ENCODE measurements at regions not wholly inside any gene's neighbourhood (a gene's known extent, or its start where the extent isn't known, plus 50 kb on each side); places are given as distances from the start of the nearest gene placed in this dataset.
A peak's percentile ranks its signal among the peaks of the same experiment; 100 is the strongest.

DNA sequence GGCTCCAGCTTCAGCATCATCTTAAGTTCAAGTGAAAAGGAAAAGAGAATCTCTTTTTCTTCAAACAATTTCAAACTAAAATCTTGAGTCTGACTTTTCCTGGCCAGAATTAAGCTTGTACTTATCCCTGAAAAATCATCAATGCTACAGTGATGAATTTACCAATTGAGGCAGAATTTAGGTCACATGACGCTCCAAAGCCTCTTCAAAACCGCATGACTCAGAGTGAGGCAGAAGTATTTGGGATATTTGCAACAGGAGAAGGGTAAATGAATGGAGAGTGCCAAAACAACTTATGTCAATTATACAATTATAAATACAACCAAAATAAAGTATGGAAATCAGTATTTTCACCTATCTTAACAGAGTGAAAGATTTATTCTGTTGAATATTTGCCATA lies 515.5 kb downstream of the COL12A1 start:
- DNase-seq, result no peak

DNA sequence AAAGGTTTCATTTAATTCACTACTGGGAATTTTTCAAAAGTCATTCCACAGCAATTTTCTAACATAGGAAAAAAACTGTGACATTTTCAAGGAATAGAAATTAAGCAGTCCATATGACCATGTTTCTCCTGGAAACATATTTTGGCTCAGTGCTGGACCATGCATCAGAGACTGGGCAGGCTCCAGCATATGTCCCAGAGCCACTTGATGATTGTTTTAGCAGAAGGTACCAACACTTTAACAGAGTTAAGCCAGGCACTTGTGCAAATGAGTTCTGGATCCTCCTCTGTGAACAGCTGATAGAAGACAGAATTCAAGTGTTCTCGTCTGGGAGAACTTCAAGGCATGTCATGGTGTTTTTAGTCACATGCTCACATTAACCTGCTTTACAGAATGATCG lies 516.3 kb downstream of the COL12A1 start:
- no peak for DNase-seq

DNA sequence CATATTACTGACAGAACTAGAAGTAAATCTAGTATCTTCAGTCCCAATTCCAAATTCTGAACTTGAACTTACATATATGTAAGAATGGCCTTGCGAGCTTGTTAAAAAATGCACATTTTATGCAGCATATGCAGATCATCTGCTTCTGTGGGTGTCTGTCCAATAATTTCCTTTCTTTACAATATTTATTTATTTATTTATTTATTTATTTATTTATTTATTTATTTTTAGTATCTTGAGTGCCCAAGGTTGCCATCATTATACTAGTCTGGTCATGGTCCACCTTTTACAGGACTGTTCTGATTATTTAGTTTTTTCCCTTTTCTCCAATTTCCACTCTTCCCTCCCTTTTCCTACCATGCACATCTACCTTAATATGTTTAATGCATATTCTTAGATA lies 528.4 kb downstream of the COL12A1 start:
- DNase-seq, result no peak

DNA sequence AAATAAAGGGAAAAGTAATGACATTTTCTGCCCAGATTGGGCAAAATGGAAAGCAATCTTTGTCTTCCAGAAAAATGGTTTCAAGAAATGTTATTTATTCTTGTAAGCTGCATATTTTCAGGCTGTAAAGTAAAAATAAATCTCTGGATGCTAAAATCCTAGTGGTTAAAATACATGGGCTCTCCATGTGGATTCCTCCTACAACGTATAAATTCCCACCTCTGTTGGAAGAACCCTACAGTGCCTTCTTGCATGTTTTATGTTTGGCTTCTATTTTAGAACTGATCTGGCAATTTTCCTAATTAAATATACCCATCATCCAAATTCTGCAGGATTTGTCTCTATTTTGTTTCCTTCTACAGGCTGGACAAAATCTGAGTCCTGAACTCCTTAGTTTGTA lies 528.9 kb downstream of the COL12A1 start:
- no peak for DNase-seq

DNA sequence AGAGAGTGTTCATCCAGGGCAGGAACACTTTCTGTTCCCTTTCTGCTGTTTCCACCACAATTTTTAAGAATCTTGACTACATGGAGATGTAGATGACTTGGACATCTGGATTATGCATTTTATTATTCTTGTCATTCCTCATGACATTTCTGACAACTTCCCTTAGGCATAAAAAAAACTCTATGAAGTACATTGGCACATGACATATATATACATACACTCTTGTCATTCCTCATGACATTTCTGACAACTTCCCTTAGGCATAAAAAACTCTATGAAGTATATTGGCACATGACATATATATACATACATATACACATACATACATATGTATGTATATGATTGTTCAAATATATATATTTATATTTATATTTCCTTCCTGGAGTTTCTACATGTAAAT lies 531.5 kb downstream of the COL12A1 start:
- DNase-seq, result no peak

DNA sequence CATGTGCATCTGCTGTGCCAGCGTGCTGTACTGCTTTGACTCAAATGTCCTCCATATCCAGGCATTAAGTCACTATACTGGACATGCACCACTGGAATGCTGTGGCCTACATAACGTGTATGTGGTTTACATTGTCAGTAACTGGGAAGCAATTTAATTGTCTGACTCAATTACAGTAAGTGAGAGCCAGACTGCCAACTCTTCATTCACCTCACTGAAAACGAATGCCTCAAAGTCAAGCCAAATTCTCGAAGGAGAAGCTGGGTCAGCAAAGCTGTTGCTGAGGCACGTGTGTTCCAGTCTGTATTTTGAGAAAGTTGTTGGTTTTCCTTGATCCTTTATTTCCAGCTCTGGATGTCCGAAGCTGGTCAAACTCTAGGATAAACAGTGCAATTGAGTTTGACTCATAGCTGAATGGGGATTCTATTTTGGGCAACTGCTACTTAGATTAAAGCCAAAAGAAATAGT lies 534.3 kb downstream of the COL12A1 start:
- DNase-seq, result no peak

DNA sequence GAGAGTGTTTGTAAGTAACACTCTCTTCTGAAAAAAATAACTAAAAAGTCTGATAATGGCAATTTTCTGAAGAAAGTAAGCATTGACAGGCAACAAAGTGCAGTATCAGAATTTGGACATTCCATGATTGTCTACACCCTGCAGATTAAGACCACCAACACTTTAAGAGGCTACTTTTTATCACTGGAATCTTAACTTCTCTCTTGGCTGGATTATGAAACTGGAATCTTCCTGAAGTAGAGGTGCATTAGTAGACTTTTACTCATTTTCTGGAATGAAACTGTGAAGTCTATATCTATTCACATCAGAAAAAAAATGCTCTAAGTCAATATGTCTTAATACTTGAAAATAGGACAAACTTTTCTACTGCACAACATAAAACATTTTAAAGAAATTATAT lies 547.5 kb downstream of the COL12A1 start:
- DNase-seq, result no peak

DNA sequence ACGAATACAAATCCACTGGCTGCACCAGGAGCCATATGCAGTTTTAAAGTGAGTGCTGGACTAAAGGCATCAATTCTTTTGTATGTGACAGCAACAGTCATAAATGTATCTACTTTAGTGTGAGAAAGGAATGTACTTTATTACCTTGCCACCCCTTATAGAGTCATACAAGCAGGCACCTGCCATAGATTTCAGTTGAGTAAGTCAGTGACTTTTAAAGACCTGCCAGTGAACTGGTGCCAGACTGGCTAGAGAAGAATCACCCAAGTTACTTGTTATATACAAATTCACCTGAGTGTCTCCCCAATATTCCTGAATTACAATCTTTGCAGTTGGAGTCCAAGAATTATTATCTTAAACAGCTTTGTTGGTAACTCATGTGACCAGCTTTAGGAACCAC lies 547.9 kb downstream of the COL12A1 start:
- DNase-seq, result no peak

DNA sequence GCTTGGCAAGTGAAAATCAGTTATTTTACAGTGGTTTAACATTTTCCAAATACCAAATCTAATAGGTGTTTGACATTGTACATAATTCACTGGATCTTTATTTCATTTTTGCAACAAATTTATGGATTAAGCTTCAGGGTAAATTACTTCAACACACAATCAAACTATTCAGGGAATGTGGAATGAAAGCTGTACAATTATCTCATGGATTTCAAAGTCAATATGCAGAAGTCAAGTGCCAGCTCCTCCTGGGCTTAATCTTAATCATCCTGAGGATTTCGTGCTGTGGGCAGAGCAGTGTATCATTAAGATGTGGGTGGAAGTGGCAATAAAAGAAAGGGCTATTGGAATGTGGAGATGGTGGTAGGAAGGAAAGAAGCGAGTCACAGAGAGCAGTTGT lies 548.8 kb downstream of the COL12A1 start:
- DNase-seq, result no peak

DNA sequence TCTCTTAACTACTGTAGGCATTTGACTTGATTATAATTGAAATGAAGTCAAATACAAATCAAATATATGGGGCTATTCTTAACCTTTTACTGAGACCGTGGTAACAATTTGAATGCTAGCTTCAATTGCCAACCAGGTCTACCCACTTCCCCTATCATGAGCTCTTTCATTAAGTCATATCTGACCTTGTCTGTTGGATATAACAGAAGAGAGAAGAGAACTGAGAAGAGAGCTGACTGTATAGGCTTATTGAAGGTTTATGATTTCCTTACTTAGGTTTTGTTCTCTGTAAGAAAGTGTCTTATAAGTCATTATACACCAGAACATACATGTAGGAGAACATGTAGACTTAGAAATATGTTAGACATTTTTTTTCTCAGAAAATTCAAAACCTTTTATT lies 549.4 kb downstream of the COL12A1 start:
- no peak for DNase-seq

DNA sequence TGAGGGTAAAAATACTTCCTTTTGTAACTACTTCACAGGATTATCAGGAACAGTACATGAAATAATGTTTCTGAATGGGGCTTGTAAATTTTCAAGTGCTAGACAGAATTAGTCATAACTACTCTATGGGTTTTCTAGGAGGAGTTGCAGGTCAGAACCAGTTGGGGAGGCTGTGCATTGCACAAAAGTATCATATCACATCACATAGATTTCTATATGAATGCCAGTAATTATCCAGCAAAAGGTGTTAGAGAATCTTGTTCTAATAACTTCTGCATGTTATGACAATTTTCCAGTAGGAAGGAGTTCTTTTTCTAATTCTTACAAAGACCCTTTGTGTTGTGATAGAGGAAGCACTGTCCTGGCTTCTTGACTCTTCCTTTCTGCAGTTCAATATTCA lies 551.6 kb downstream of the COL12A1 start:
- no peak for DNase-seq

DNA sequence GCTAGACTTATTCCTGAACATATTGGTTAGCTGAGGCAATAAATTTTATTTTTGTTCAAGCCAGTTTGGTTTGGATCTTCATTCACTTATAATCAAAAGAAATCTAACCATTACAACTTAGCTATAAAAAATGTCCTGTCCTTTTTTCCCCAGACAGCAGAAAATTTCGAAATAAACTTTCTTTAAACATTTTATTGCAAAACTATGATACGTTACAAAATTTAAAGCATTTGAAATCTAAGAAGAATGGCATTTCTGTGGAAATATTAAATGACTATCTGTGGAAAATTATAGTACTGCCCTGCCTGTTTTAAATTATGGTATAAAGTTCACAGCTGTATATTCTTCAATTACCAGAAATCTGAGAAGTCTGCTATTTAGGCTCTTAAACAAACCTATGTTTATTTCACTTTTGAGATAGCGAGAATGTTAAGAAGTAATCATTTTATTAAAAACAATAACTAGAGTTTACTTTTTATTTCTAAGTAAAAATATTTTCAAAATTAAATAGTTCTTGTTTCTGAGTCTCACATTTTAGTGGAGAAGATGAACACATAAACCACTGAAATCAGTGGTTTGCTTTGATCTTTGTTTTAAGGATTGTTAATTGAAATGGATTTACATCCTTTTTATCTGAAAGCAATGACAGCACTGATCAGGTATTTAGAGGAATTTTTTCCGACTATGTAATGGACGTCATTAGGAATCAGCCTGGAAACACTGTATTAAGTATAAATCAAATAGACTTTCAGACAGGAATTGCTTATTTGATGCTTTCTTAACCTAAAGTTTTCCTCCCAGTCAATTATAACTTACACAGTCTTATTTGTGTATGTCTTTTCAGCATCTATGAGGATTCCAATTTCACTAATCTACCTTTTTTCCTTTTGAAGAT lies 553.7 kb downstream of the COL12A1 start:
- DNase-seq, result no peak

DNA sequence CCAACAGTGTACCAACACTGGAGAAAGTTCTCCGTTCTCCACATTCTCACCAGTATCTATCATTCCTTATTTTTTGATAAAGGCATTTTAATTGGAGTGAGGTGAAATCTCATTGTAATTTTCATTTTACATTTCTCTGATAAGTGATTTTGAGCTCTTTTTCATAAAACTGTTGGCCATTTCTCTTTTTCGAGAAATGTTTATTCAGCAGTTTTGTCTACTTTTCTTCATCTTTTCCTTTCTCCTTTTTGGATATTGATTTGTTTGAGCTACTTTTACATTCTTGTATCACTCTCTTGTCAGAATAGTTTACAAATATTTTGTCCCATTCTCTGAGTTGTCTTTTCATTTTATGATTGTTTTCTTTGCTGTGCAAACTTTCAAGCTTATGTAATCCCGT lies 555.2 kb downstream of the COL12A1 start:
- no peak for DNase-seq

DNA sequence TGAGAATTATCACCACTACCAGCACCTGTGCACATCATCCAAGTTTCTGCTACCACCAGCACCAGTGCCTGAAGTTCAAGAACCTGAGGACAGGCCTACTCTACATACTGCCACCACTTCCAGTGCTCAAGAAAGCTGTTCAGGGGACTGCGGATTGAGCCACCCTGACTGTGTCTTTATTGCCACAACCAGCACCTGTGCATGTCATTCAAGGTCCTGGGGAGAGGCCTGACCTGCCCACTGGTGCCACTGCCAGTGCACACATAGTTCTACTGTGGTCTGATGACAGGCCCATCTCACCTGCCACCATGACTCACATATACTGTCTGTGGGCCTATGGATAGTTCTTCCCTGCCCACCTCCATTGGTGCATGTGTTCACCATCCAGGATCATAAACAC lies 559.4 kb downstream of the COL12A1 start:
- no peak for DNase-seq

DNA sequence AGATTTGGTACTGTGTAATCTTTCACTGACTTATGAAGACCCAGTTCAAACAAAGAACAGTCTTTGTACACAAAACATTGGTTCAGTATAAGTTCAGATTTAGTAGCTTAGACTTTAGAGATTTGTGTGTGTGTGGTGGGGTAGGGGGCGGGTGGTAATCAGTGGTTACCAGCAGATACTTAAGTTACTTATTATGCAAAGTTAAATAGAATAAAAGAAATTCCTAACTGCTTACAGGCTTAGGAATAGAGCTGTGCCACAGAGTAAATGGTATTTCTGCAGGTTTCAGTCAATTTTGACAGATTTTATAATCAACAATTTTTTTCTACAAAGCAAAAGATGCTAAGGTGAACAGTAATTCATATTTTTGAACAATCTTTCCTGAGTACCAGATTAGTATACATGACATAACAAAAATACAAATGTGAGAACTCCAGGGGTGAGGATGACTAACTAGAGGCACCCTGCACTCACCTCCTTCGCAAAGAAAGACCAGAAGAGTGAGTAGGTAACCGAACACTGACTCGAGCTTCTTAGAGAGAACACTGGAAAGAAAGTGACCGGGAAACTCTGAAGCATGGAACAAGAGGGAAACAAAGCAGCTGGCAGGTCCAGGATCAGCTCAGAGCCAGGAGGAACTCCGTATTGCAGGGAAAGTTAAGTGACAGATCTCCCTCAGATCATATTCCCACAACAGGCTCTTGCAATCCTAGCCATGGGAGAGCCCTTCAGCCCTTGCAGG lies 560.6 kb downstream of the COL12A1 start:
- no peak for DNase-seq

DNA sequence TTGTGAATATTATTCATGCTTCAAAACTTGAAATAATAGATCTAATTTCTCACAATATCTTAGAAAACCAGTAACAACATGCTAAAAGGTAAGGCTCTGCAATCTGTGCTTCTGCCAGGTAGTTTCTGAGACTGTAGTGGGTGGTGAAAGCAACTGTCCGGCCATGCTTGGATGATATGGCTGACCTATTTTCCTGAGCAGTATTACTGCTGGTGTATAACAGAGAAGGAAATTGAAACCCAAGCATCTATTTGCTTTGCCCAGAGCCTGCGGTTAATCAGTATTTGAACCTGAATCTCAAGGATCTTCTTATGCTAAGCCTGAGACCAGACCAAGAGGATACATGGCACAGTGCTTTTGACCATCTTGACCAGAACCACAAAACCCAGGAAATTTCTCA lies 563.8 kb downstream of the COL12A1 start:
- no peak for DNase-seq

DNA sequence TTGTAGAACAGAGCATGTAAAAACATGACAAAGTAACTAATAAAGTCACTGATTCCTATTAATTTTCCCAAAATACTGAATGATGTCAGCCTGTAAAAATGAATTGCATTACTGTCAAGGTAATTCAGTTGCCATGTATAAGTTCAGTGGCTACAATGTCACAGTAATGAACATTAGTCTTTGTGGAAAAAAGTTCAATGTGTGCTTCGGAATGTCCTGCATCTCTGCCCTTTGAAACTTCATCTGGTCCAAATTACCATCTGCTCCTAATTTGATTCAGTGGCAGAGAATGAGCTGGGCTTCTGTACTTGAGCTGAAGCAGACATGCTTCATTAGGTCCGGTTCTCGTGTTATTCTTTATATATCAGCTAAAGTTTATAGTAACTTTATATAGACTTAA lies 567.4 kb downstream of the COL12A1 start:
- DNase-seq, result no peak

DNA sequence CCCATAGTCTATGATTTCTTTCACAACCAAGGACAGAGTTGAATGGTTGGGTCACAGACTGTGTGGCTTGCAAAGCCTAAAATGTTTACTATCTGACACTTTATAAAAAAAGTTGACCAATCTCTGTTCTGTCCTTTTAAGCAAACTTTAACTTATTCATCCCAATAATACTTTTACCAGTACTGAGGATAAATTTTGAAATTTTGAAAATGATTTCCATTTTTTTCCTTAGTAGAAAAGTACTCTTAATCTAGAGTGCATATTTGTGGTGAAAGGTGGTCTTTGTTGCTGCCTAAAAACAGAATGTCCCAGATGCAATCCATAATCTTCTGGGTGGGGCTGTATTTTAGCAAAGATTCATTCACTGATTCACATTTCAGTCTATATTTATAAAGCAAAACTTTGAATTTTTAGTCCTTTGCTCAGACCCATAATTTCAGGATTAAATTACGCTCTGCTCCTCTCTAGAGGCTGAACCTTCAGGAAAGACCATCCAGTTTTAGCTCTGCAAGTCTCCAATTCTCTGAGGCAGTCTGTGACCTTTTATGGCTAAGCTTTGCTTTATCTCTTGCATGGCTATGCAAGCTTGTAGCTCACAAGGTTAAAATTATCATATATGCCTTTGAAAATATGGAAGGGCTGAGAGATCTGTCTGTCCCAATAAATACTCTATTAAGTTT lies 573.5 kb downstream of the COL12A1 start:
- no peak for DNase-seq

DNA sequence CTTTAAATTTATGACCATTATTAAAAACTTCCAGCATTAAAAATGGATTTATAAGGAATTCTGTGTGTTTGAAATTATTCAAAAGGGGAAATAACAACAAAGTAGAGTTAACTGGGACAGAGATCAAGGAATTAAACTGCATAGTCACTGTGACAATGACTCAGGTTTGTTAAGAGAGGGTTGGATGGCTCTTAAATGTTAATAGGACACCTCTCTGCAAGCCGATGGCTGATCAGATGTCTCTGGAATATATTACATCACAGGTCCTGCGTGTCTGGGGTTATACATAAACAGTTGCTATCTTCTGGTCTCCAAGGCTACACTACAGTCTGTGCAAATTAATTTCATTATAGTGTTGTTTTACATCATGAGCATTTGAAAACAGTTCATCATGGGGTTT lies 574.3 kb downstream of the COL12A1 start:
- peak; percentile 5 for DNase-seq

DNA sequence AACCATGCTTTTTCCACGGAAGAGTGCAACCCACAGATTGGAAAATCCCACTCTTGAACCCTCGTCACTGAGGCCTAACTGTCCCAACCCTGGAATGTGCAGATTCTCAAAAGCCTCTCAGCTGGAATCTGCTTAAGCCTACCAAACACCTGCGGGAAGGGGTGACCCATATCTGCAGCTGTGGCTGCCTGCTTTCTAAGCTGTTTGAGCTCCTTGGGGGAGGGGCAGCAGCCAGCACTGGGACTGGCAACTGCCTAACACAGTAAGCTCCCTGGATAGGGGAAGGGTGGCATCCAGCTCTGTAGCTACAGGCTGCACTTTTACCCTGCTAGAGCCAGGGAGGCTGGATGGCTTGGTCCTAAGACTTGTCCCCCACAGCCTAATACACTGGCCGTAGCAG lies 579.6 kb downstream of the COL12A1 start:
- no peak for DNase-seq

DNA sequence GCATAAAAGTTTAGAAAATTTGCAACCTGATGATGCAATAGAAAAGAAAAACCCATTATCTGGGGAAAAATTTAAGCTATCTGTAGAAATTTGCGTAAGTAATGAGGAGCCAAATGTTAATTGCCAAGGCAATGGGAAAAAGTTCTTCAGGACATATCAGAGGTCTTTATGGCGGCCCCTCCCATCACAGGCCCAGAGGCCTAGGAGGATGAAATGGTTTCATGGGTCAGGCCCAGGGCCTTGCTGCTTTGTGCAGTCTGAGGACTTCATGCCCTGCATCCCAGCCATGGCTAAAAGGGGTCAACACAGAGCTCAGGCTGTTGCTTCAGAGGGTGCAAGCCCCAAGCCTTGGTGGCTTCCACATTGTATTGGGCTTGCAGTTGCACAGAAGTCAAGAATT lies 582.8 kb downstream of the COL12A1 start:
- DNase-seq, result no peak

DNA sequence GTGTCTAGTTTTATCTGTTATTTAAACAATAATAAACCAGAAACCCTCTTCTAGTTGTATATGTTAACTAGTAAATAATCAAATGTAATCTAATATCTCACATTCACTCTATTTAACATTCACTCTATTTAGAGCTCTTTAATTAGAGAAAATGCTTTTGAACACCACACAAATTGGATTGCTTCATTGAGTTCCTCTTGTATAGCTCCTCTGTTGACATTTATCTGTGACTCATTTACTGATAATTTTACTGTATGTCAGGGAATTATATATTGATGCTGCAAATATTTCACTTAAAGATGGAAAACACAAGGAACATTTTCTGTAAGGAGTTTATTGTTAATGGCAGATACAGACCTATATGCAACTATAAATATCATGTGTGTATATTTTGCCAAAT lies 594.6 kb downstream of the COL12A1 start:
- no peak for DNase-seq

DNA sequence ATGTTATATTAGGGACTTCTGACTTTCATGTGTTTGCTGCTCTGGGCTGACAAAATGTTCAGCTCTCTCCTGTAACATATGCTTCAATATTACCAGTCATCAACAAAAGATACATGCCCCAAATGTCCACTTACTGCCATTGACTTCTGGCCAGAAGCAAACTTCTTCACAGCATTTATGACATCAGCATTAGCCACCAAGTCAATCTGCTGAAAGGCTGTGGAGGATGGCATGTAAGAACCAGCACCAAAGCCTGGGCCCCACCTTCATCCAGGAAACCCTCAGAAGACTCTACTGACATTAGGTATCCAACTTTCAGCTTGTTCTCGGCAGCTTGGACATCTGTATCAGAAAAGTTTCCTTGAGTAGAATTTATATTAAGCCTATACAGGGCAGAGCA lies 595.5 kb downstream of the COL12A1 start:
- DNase-seq, result no peak

DNA sequence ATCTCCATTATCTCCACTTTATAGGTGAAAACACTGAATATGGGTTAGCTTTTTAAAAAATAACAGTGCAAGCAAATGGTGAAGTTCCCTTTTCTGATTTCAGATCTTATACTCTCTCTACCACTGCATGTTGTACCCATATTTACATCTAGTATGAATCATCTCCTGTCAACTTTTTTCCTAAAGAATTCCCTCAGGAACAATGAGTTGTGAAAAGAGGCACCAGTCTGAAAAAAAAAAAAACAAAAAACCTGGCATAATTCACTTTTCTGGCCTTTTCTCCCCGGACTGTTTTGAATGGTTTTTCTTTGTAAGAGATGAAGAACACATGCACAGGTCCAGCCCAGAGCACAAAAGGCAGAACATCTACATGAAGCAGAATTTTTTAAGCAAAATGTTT lies 596.0 kb downstream of the COL12A1 start:
- no peak for DNase-seq
